ENCODE measurements at regions not wholly inside any gene's neighbourhood (a gene's known extent, or its start where the extent isn't known, plus 50 kb on each side); places are given as distances from the start of the nearest gene placed in this dataset.
"Not testable (repeated sequence)": the region's sequence is repeated elsewhere in the genome, so short reads cannot be mapped to it uniquely, and the experiment has no call there.

- H3K9me3 Mint-ChIP-seq (ENCODE audit: low read depth, unreplicated experiment): peaks cover 6% of the 10 kb centered on the region
- H3K27ac Mint-ChIP-seq (ENCODE audit: unreplicated experiment): no peak overlapping the region
- BruUV-seq (replicated peaks): no TSS peak
- no peaks in the 10 kb centered on the region for H3K4me1 Mint-ChIP-seq (ENCODE audit: low read depth, unreplicated experiment)
- intact Hi-C loops (cut with micrococcal nuclease; ENCODE audit: unreplicated experiment): no loop called here
- no peak overlapping the region for H3K4me3 Mint-ChIP-seq (ENCODE audit: low read depth, unreplicated experiment)
- H3K36me3 Mint-ChIP-seq (ENCODE audit: insufficient read depth, unreplicated experiment): no peaks in the 10 kb centered on the region
- TF ChIP-seq CTCF (IDR thresholded peaks at IDR 0.05; ENCODE audit: unreplicated experiment): no peak
- CTCF ChIA-PET: no interaction called here
- DNase-seq: no peak
- no peaks in the 10 kb centered on the region for H3K27me3 Mint-ChIP-seq (ENCODE audit: unreplicated experiment)
Measured at GRCh38 chr18:14937271-14937670, 189.3 kb downstream of the ANKRD30B start.

GRCh38 chr18:14939141-14939540 is 191.2 kb downstream of the ANKRD30B start:
- Mint-ChIP-seq H3K9me3 (ENCODE audit: low read depth, unreplicated experiment) (peaks cover 3% of the 10 kb centered on the region), H3K27ac (ENCODE audit: unreplicated experiment) (no peak overlapping the region), H3K27me3 (ENCODE audit: unreplicated experiment) (no peaks in the 10 kb centered on the region), H3K4me3 (ENCODE audit: low read depth, unreplicated experiment) (no peak overlapping the region), H3K4me1 (ENCODE audit: low read depth, unreplicated experiment) (no peaks in the 10 kb centered on the region), H3K36me3 (ENCODE audit: insufficient read depth, unreplicated experiment) (no peaks in the 10 kb centered on the region)
- intact Hi-C loops (cut with micrococcal nuclease; ENCODE audit: unreplicated experiment): no loop called here
- no TSS peak for BruUV-seq (replicated peaks)
- no peak for DNase-seq
- no peak for TF ChIP-seq CTCF (IDR thresholded peaks at IDR 0.05; ENCODE audit: unreplicated experiment)
- CTCF ChIA-PET: no interaction called here

- H3K27me3 Mint-ChIP-seq (ENCODE audit: unreplicated experiment); intact Hi-C loops (cut with micrococcal nuclease; ENCODE audit: unreplicated experiment); H3K4me3 Mint-ChIP-seq (ENCODE audit: low read depth, unreplicated experiment); CTCF ChIA-PET; H3K36me3 Mint-ChIP-seq (ENCODE audit: insufficient read depth, unreplicated experiment); H3K9me3 Mint-ChIP-seq (ENCODE audit: low read depth, unreplicated experiment); H3K27ac Mint-ChIP-seq (ENCODE audit: unreplicated experiment); H3K4me1 Mint-ChIP-seq (ENCODE audit: low read depth, unreplicated experiment); BruUV-seq (replicated peaks); DNase-seq: not testable (repeated sequence)
Measured at GRCh38 chr18:14940106-14940505, 192.1 kb downstream of the ANKRD30B start.

- CTCF ChIA-PET: no interaction called here
- Mint-ChIP-seq H3K27ac (ENCODE audit: unreplicated experiment) (no peak overlapping the region), H3K4me3 (ENCODE audit: low read depth, unreplicated experiment) (no peak overlapping the region), H3K4me1 (ENCODE audit: low read depth, unreplicated experiment) (no peaks in the 10 kb centered on the region), H3K9me3 (ENCODE audit: low read depth, unreplicated experiment) (peaks cover 3% of the 10 kb centered on the region), H3K27me3 (ENCODE audit: unreplicated experiment) (no peaks in the 10 kb centered on the region), H3K36me3 (ENCODE audit: insufficient read depth, unreplicated experiment) (no peaks in the 10 kb centered on the region)
- DNase-seq: no peak
- TF ChIP-seq CTCF (IDR thresholded peaks at IDR 0.05; ENCODE audit: unreplicated experiment): no peak
- no TSS peak for BruUV-seq (replicated peaks)
- intact Hi-C loops (cut with micrococcal nuclease; ENCODE audit: unreplicated experiment): no loop called here
Measured at GRCh38 chr18:14940735-14941134, 192.8 kb downstream of the ANKRD30B start.

- CTCF ChIA-PET: no interaction called here
- Mint-ChIP-seq H3K4me3 (ENCODE audit: low read depth, unreplicated experiment) (no peak overlapping the region), H3K4me1 (ENCODE audit: low read depth, unreplicated experiment) (no peaks in the 10 kb centered on the region)
Measured at GRCh38 chr18:14941256-14941655, 193.3 kb downstream of the ANKRD30B start.

More at GRCh38 chr18:14941256-14941655, 193.3 kb downstream of the ANKRD30B start:
- H3K27ac Mint-ChIP-seq (ENCODE audit: unreplicated experiment): no peak overlapping the region
- peaks cover 3% of the 10 kb centered on the region for H3K9me3 Mint-ChIP-seq (ENCODE audit: low read depth, unreplicated experiment)
- H3K36me3 Mint-ChIP-seq (ENCODE audit: insufficient read depth, unreplicated experiment): no peaks in the 10 kb centered on the region
- BruUV-seq (replicated peaks): no TSS peak
- intact Hi-C loops (cut with micrococcal nuclease; ENCODE audit: unreplicated experiment): no loop called here
- DNase-seq: no peak
- no peaks in the 10 kb centered on the region for H3K27me3 Mint-ChIP-seq (ENCODE audit: unreplicated experiment)
- TF ChIP-seq CTCF (IDR thresholded peaks at IDR 0.05; ENCODE audit: unreplicated experiment): no peak
